HuH-7.5 (cell line): ENCODE measurements at regions not wholly inside any gene's neighbourhood (a gene's known extent, or its start where the extent isn't known, plus 50 kb on each side); places are given as distances from the start of the nearest gene placed in this dataset.

Experiments
- DNase-seq: peaks from one replicate; pipeline ENCODE4 v3.0.0; 2011; ENCODE audit warnings: low spot score

- no peak for DNase-seq
These were observed 95.8 kb upstream of the ABCA1 start for GRCh38 chr9:105023788-105024187.

- no peak for DNase-seq
These were observed 96.6 kb upstream of the ABCA1 start for GRCh38 chr9:105024529-105024928.

GRCh38 chr9:105026451-105026850 is 98.5 kb upstream of the ABCA1 start:
- no peak for DNase-seq

- no peak for DNase-seq
These were observed 99.1 kb upstream of the ABCA1 start for GRCh38 chr9:105027084-105027483.

- DNase-seq = no peak
These were observed 102.3 kb upstream of the ABCA1 start for GRCh38 chr9:105030285-105030684.

- no peak for DNase-seq
These were observed 109.2 kb upstream of the ABCA1 start for GRCh38 chr9:105037139-105037538.

- DNase-seq = no peak
These were observed 110.1 kb upstream of the ABCA1 start for GRCh38 chr9:105038051-105038450.

GRCh38 chr9:105039175-105039799 is 111.3 kb upstream of the ABCA1 start:
- DNase-seq = no peak

GRCh38 chr9:105043370-105043936 is 115.5 kb upstream of the ABCA1 start:
- no peak for DNase-seq

- DNase-seq = no peak
These were observed 116.6 kb upstream of the ABCA1 start for GRCh38 chr9:105044518-105044917.

GRCh38 chr9:105046907-105047741 is 119.2 kb upstream of the ABCA1 start:
- DNase-seq = no peak

GRCh38 chr9:105047742-105048041 is 119.7 kb upstream of the ABCA1 start:
- DNase-seq = no peak

- no peak for DNase-seq
These were observed 120.4 kb upstream of the ABCA1 start for GRCh38 chr9:105048331-105048730.

GRCh38 chr9:105050296-105050695 is 122.3 kb upstream of the ABCA1 start:
- DNase-seq = no peak

GRCh38 chr9:105051897-105052296 is 123.9 kb upstream of the ABCA1 start:
- no peak for DNase-seq

- DNase-seq = no peak
These were observed 124.4 kb upstream of the ABCA1 start for GRCh38 chr9:105052346-105052745.

GRCh38 chr9:105053209-105053652 is 125.3 kb upstream of the ABCA1 start:
- DNase-seq = no peak

- DNase-seq = no peak
These were observed 126.5 kb upstream of the ABCA1 start for GRCh38 chr9:105054491-105054890.

GRCh38 chr9:105055917-105056316 is 128.0 kb upstream of the ABCA1 start:
- no peak for DNase-seq

GRCh38 chr9:105057551-105057950 is 129.6 kb upstream of the ABCA1 start:
- DNase-seq = no peak

GRCh38 chr9:105059252-105059651 is 131.3 kb upstream of the ABCA1 start:
- DNase-seq = no peak

- no peak for DNase-seq
These were observed 134.4 kb upstream of the ABCA1 start for GRCh38 chr9:105062222-105062855.
